Testis (tissue), 2 donors: ENCODE measurements at regions not wholly inside any gene's neighbourhood (a gene's known extent, or its start where the extent isn't known, plus 50 kb on each side); places are given as distances from the start of the nearest gene placed in this dataset.

Experiments used
- DNase-seq: peaks from one replicate; pipeline ENCODE4 v3.0.0-alpha.2; 2019
- H3K27ac ChIP-seq, 2 donors: fragments of 200-600 bp; sonication (generic); one replicate each; pipeline ENCODE4 v1.5.1; 2019
- H3K27me3 ChIP-seq: fragments of 200-600 bp; sonication (generic); one replicate; pipeline ENCODE4 v1.5.1; 2019
- H3K36me3 ChIP-seq: fragments of 200-600 bp; sonication (generic); one replicate; pipeline ENCODE4 v1.5.1; 2017; ENCODE audit warnings: low read depth; ENCODE audit errors: missing control alignments
- H3K4me1 ChIP-seq: fragments of 200-600 bp; sonication (generic); one replicate; pipeline ENCODE4 v1.5.1; 2019
- H3K4me3 ChIP-seq, 2 donors: fragments of 200-600 bp; sonication (generic); one replicate each; pipeline ENCODE4 v1.5.1; 2017 to 2019
- H3K9me3 ChIP-seq: fragments of 200-600 bp; sonication (generic); one replicate; pipeline ENCODE4 v1.5.1; 2017
- POLR2A ChIP-seq: fragments of 450-650 bp; IDR thresholded peaks from one replicate; pipeline ENCODE4 v1.6.1; 2017; ENCODE audit warnings: antibody characterized with exemption, mild to moderate bottlenecking, moderate library complexity
- WGBS, 2 donors: methylation state at CpG; one replicate each; pipeline ENCODE4 v1.1.5; 2018; 5-methylcytosine and 5-hydroxymethylcytosine counted together
- intact Hi-C: fragments of 100-400 bp; cut with DNase I; formaldehyde crosslinking; loops from one replicate; pipeline ENCODE4 v1.15.1; 2023; ENCODE audit warnings: low total_unique reads
- TF ChIP-seq, protein P1 (sequence below), 3 experiments: fragments of 450-650 bp in 2 of 3; fragments of 200-600 bp in 1 of 3; sonication (generic) in 1 of 3; IDR thresholded peaks; one replicate each; pipeline ENCODE4 v1.5.1; 2016 to 2019; ENCODE audit warnings: antibody characterized with exemption in 3 of 3, mild to moderate bottlenecking in 2 of 3, moderate library complexity in 1 of 3

GRCh38 chr13:90256746-90257145 is 1090.7 kb upstream of the MIR17HG start:
- TF ChIP-seq, protein P1, sequence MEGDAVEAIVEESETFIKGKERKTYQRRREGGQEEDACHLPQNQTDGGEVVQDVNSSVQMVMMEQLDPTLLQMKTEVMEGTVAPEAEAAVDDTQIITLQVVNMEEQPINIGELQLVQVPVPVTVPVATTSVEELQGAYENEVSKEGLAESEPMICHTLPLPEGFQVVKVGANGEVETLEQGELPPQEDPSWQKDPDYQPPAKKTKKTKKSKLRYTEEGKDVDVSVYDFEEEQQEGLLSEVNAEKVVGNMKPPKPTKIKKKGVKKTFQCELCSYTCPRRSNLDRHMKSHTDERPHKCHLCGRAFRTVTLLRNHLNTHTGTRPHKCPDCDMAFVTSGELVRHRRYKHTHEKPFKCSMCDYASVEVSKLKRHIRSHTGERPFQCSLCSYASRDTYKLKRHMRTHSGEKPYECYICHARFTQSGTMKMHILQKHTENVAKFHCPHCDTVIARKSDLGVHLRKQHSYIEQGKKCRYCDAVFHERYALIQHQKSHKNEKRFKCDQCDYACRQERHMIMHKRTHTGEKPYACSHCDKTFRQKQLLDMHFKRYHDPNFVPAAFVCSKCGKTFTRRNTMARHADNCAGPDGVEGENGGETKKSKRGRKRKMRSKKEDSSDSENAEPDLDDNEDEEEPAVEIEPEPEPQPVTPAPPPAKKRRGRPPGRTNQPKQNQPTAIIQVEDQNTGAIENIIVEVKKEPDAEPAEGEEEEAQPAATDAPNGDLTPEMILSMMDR (IDR thresholded peaks at IDR 0.05): no peak
- TF ChIP-seq POLR2A: no peak
- DNase-seq: no peak
- no peaks in the 10 kb centered on the region for H3K4me1 ChIP-seq
- intact Hi-C loops: no loop called here
- H3K9me3 ChIP-seq: no peaks in the 10 kb centered on the region
- no peak overlapping the region for H3K4me3 ChIP-seq
- WGBS, 2 donors: 88 to 98% methylated on average over 2 of the region's 2 CpGs
- no peak overlapping the region for H3K27ac ChIP-seq
- no peaks in the 10 kb centered on the region for H3K27me3 ChIP-seq
- H3K36me3 ChIP-seq: no peaks in the 10 kb centered on the region

DNA sequence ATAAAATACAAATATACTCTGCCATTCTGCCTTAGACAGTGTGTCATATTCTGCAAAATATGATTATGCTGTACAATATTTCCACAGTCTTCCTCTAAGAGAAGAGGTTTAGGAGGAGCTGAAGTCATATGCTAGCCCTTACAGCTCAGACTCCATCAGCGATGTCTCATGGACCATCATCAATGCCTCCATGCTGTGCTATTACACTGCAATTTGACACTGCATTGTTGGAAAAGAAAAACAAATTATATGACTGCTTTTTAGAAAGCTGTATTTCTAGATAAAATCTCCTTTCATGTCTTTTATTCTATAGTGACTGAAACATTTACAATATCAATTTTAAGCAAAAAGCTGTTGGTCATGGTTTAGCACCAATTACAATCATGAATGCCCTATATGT is 1089.4 kb upstream of the MIR17HG start:
- no peak for TF ChIP-seq POLR2A
- TF ChIP-seq, protein P1 (IDR thresholded peaks at IDR 0.05): no peak
- no peaks in the 10 kb centered on the region for H3K27me3 ChIP-seq
- H3K4me1 ChIP-seq: no peaks in the 10 kb centered on the region
- 97 to 100% methylated on average over 1 of the region's 1 CpG for WGBS, 2 donors
- no peak overlapping the region for H3K4me3 ChIP-seq
- no peak for DNase-seq
- H3K9me3 ChIP-seq: no peaks in the 10 kb centered on the region
- intact Hi-C loops: no loop called here
- no peaks in the 10 kb centered on the region for H3K36me3 ChIP-seq
- H3K27ac ChIP-seq: no peak overlapping the region

GRCh38 chr13:90261343-90261742 is 1086.1 kb upstream of the MIR17HG start:
- TF ChIP-seq, protein P1 (IDR thresholded peaks at IDR 0.05): no peak
- TF ChIP-seq POLR2A: no peak
- intact Hi-C loops: no loop called here
- DNase-seq: no peak
- Histone ChIP-seq H3K4me1 (no peaks in the 10 kb centered on the region), H3K9me3 (no peaks in the 10 kb centered on the region), H3K4me3 (no peak overlapping the region), H3K27ac (no peak overlapping the region), H3K27me3 (no peaks in the 10 kb centered on the region), H3K36me3 (no peaks in the 10 kb centered on the region)

DNA sequence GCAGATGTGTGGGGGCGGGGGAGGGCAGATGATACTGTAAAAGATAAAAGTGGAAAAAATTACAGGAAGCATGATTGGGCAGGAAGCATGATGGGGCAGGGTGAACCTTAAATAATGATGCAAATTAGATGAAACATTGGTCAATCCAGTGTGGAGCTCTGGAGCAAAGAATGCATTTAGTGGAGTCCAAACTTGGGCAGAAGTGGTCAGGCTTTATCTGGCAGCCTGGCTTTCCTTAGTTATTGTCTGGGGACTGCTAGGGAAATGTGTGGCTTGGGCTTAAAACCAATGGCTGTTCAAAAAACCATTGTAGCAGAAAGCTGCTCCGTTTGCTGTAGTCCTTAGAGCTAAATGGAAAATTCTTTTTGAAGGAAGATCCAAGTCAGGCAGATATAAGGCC is 1077.3 kb upstream of the MIR17HG start:
- Histone ChIP-seq H3K9me3 (no peaks in the 10 kb centered on the region), H3K4me1 (no peaks in the 10 kb centered on the region), H3K27me3 (no peaks in the 10 kb centered on the region), H3K36me3 (no peaks in the 10 kb centered on the region), H3K27ac (no peak overlapping the region), H3K4me3 (no peak overlapping the region)
- WGBS, 2 donors: 83 to 88% methylated on average over 2 of the region's 2 CpGs
- intact Hi-C loops: no loop called here
- TF ChIP-seq, protein P1 (IDR thresholded peaks at IDR 0.05): no peak
- TF ChIP-seq POLR2A: no peak
- no peak for DNase-seq

- Histone ChIP-seq H3K9me3 (no peaks in the 10 kb centered on the region), H3K4me3 (no peak overlapping the region), H3K27ac (no peak overlapping the region), H3K27me3 (no peaks in the 10 kb centered on the region), H3K4me1 (no peaks in the 10 kb centered on the region), H3K36me3 (no peaks in the 10 kb centered on the region)
- TF ChIP-seq POLR2A: no peak
- TF ChIP-seq, protein P1 (IDR thresholded peaks at IDR 0.05): no peak
- intact Hi-C loops: no loop called here
- WGBS, 2 donors: 95 to 100% methylated on average over 1 of the region's 1 CpG
- no peak for DNase-seq
Measured at GRCh38 chr13:90272356-90272755, 1075.1 kb upstream of the MIR17HG start.
